ENCODE measurements at regions not wholly inside any gene's neighbourhood (a gene's known extent, or its start where the extent isn't known, plus 50 kb on each side); places are given as distances from the start of the nearest gene placed in this dataset.

DNA sequence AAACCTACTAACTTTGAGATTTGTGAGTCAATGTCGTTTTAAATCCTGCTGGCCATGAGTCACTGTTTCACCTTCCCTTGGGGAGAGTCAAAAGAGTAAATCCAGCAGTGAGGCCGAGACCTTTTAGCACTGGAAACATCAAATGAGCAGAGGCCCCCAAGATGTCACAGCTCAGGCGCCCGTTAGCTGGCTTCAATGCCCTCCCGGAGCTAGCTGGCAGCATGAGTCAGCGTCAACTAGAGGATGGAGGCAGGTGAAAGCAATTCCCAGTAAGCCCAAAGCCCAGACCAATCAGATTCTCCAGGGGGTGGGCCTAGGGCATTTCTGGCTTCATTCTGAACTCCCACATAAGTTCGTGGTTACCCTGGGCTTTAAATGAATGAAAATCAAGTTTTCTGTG, 170.9 kb downstream of the CLCN4 start:
- Histone ChIP-seq H3K4me1 (ENCODE audit: control insufficient read depth in 4 of 4, insufficient read depth in 4 of 4, low read length in 3 of 4) (no peaks in the 10 kb centered on the region), H3K27me3 (ENCODE audit: control insufficient read depth in 4 of 4, insufficient read depth in 4 of 4, low read length in 3 of 4) (no peaks in the 10 kb centered on the region), H3K9me3 (ENCODE audit: control insufficient read depth in 4 of 4, low read length in 3 of 4) (no peaks in the 10 kb centered on the region), H3K9ac (ENCODE audit: low read depth in 1 of 2, low read length in 2 of 2) (no peak overlapping the region), H3K4me3 (ENCODE audit: low read depth in 1 of 3, low read length in 3 of 3) (no peak overlapping the region), H3K27ac (ENCODE audit: low read depth in 1 of 2, low read length in 2 of 2) (no peak overlapping the region), H3K36me3 (ENCODE audit: control insufficient read depth in 4 of 4, insufficient read depth in 3 of 4, low read depth in 1 of 4, low read length in 3 of 4) (no peaks in the 10 kb centered on the region)
- no peak for DNase-seq (ENCODE audit: low spot score)
- TF ChIP-seq, protein P1, sequence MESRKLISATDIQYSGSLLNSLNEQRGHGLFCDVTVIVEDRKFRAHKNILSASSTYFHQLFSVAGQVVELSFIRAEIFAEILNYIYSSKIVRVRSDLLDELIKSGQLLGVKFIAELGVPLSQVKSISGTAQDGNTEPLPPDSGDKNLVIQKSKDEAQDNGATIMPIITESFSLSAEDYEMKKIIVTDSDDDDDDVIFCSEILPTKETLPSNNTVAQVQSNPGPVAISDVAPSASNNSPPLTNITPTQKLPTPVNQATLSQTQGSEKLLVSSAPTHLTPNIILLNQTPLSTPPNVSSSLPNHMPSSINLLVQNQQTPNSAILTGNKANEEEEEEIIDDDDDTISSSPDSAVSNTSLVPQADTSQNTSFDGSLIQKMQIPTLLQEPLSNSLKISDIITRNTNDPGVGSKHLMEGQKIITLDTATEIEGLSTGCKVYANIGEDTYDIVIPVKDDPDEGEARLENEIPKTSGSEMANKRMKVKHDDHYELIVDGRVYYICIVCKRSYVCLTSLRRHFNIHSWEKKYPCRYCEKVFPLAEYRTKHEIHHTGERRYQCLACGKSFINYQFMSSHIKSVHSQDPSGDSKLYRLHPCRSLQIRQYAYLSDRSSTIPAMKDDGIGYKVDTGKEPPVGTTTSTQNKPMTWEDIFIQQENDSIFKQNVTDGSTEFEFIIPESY (IDR thresholded peaks at IDR 0.05) = no peak
- no peak for TF ChIP-seq FOXA1 (IDR thresholded peaks at IDR 0.05)
- WGBS = 83% methylated on average over 7 of the region's 7 CpGs

DNA sequence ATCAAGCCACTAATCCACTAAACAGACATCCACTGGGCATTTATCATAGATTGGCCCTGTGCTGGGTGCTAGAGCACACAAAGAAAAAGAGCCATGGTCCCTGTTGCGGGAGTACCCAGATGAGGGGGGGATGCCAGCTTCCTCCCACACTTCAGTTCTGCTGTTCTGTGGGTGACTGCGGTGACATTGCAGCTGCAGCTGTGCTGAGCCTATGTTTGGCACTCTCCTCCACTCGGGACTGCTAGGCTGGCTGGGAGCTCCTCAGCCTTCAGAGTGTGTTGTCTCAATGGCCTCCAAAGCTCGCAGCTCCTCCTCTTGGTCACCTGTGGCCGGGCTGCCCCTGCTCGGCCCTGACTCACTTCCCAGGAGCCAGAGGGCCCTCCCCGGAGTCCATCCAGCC, 173.2 kb downstream of the CLCN4 start:
- no peaks in the 10 kb centered on the region for H3K36me3 ChIP-seq (ENCODE audit: control insufficient read depth in 4 of 4, insufficient read depth in 3 of 4, low read depth in 1 of 4, low read length in 3 of 4)
- WGBS = 92% methylated on average over 7 of the region's 7 CpGs
- TF ChIP-seq TAF1 (conservative IDR thresholded peaks at IDR 0.05) (no peak), SP1 (IDR thresholded peaks at IDR 0.05) (no peak), HNF4A (conservative IDR thresholded peaks at IDR 0.05) (no peak), RXRA (IDR thresholded peaks at IDR 0.05) (no peak), EGR1 (IDR thresholded peaks at IDR 0.05; ENCODE audit: low read depth in 2 of 2) (no peak)
- TF ChIP-seq, protein P2, sequence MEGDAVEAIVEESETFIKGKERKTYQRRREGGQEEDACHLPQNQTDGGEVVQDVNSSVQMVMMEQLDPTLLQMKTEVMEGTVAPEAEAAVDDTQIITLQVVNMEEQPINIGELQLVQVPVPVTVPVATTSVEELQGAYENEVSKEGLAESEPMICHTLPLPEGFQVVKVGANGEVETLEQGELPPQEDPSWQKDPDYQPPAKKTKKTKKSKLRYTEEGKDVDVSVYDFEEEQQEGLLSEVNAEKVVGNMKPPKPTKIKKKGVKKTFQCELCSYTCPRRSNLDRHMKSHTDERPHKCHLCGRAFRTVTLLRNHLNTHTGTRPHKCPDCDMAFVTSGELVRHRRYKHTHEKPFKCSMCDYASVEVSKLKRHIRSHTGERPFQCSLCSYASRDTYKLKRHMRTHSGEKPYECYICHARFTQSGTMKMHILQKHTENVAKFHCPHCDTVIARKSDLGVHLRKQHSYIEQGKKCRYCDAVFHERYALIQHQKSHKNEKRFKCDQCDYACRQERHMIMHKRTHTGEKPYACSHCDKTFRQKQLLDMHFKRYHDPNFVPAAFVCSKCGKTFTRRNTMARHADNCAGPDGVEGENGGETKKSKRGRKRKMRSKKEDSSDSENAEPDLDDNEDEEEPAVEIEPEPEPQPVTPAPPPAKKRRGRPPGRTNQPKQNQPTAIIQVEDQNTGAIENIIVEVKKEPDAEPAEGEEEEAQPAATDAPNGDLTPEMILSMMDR (IDR thresholded peaks at IDR 0.05; ENCODE audit: low read depth, low read length, missing input control) = no peak

GRCh38 chrX:10341309-10341708, 184.5 kb downstream of the CLCN4 start:
- Histone ChIP-seq H3K27ac (ENCODE audit: low read depth in 1 of 2, low read length in 2 of 2) (no peak overlapping the region), H3K36me3 (ENCODE audit: control insufficient read depth in 4 of 4, insufficient read depth in 3 of 4, low read depth in 1 of 4, low read length in 3 of 4) (no peaks in the 10 kb centered on the region), H3K27me3 (ENCODE audit: control insufficient read depth in 4 of 4, insufficient read depth in 4 of 4, low read length in 3 of 4) (peaks cover 0 to 3% (median 0%) of the 10 kb centered on the region in 4 donors), H3K9ac (ENCODE audit: low read depth in 1 of 2, low read length in 2 of 2) (no peak overlapping the region), H3K4me1 (ENCODE audit: control insufficient read depth in 4 of 4, insufficient read depth in 4 of 4, low read length in 3 of 4) (no peaks in the 10 kb centered on the region), H3K9me3 (ENCODE audit: control insufficient read depth in 4 of 4, low read length in 3 of 4) (peaks cover 0 to 3% (median 1%) of the 10 kb centered on the region in 4 donors), H3K4me3 (ENCODE audit: low read depth in 1 of 3, low read length in 3 of 3) (no peak overlapping the region)
- WGBS = 84% methylated on average over 5 of the region's 5 CpGs
- DNase-seq (ENCODE audit: low spot score) = no peak
- TF ChIP-seq, protein P3, sequence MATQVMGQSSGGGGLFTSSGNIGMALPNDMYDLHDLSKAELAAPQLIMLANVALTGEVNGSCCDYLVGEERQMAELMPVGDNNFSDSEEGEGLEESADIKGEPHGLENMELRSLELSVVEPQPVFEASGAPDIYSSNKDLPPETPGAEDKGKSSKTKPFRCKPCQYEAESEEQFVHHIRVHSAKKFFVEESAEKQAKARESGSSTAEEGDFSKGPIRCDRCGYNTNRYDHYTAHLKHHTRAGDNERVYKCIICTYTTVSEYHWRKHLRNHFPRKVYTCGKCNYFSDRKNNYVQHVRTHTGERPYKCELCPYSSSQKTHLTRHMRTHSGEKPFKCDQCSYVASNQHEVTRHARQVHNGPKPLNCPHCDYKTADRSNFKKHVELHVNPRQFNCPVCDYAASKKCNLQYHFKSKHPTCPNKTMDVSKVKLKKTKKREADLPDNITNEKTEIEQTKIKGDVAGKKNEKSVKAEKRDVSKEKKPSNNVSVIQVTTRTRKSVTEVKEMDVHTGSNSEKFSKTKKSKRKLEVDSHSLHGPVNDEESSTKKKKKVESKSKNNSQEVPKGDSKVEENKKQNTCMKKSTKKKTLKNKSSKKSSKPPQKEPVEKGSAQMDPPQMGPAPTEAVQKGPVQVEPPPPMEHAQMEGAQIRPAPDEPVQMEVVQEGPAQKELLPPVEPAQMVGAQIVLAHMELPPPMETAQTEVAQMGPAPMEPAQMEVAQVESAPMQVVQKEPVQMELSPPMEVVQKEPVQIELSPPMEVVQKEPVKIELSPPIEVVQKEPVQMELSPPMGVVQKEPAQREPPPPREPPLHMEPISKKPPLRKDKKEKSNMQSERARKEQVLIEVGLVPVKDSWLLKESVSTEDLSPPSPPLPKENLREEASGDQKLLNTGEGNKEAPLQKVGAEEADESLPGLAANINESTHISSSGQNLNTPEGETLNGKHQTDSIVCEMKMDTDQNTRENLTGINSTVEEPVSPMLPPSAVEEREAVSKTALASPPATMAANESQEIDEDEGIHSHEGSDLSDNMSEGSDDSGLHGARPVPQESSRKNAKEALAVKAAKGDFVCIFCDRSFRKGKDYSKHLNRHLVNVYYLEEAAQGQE (IDR thresholded peaks at IDR 0.05) = no peak
- TF ChIP-seq RAD21 (IDR thresholded peaks at IDR 0.05) (no peak), GABPA (IDR thresholded peaks at IDR 0.05 in 1 of 2, conservative IDR thresholded peaks at IDR 0.05 in 1 of 2) (no peak), FOXA2 (IDR thresholded peaks at IDR 0.05) (no peak)

More for the DNA sequence above, 173.2 kb downstream of the CLCN4 start:
- H3K27ac ChIP-seq (ENCODE audit: low read depth in 1 of 2, low read length in 2 of 2) = no peak overlapping the region
- H3K4me1 ChIP-seq (ENCODE audit: control insufficient read depth in 4 of 4, insufficient read depth in 4 of 4, low read length in 3 of 4) = no peaks in the 10 kb centered on the region
- H3K9me3 ChIP-seq (ENCODE audit: control insufficient read depth in 4 of 4, low read length in 3 of 4) = no peaks in the 10 kb centered on the region
- no peaks in the 10 kb centered on the region for H3K27me3 ChIP-seq (ENCODE audit: control insufficient read depth in 4 of 4, insufficient read depth in 4 of 4, low read length in 3 of 4)
- no peak for DNase-seq (ENCODE audit: low spot score)
- no peak overlapping the region for H3K4me3 ChIP-seq (ENCODE audit: low read depth in 1 of 3, low read length in 3 of 3)
- no peak overlapping the region for H3K9ac ChIP-seq (ENCODE audit: low read depth in 1 of 2, low read length in 2 of 2)
